ENCODE measurements at regions not wholly inside any gene's neighbourhood (a gene's known extent, or its start where the extent isn't known, plus 50 kb on each side); places are given as distances from the start of the nearest gene placed in this dataset.
"Not testable (repeated sequence)": the region's sequence is repeated elsewhere in the genome, so short reads cannot be mapped to it uniquely, and the experiment has no call there.

- DNase-seq (ENCODE audit: low read depth), result no peak
Measured at GRCh38 chr5:62886603-62887315, 308.1 kb downstream of the LRRC70 start.

- not testable (repeated sequence) for DNase-seq (ENCODE audit: low read depth)
Measured at GRCh38 chr5:62837330-62837729, 258.7 kb downstream of the LRRC70 start.

- no peak for DNase-seq (ENCODE audit: low read depth)
Measured at GRCh38 chr5:62829604-62829986, 251.0 kb downstream of the LRRC70 start.

- no peak for DNase-seq (ENCODE audit: low read depth)
Measured at GRCh38 chr5:62828742-62829603, 250.4 kb downstream of the LRRC70 start.

- no peak for DNase-seq (ENCODE audit: low read depth)
Measured at GRCh38 chr5:62825623-62826220, 247.1 kb downstream of the LRRC70 start.

GRCh38 chr5:62824936-62825335 lies 246.3 kb downstream of the LRRC70 start:
- no peak for DNase-seq (ENCODE audit: low read depth)

- not testable (repeated sequence) for DNase-seq (ENCODE audit: low read depth)
Measured at GRCh38 chr5:62817043-62817442, 238.4 kb downstream of the LRRC70 start.

- no peak for DNase-seq (ENCODE audit: low read depth)
Measured at GRCh38 chr5:62814991-62815390, 236.4 kb downstream of the LRRC70 start.

GRCh38 chr5:62812621-62813255 lies 234.1 kb downstream of the LRRC70 start:
- DNase-seq (ENCODE audit: low read depth), result no peak

- not testable (repeated sequence) for DNase-seq (ENCODE audit: low read depth)
Measured at GRCh38 chr5:62804819-62805218, 226.2 kb downstream of the LRRC70 start.

GRCh38 chr5:62795926-62796325 lies 217.3 kb downstream of the LRRC70 start:
- DNase-seq (ENCODE audit: low read depth), result no peak

- no peak for DNase-seq (ENCODE audit: low read depth)
Measured at GRCh38 chr5:62794456-62794855, 215.8 kb downstream of the LRRC70 start.

GRCh38 chr5:62791059-62791458 lies 212.4 kb downstream of the LRRC70 start:
- DNase-seq (ENCODE audit: low read depth), result no peak

GRCh38 chr5:62790348-62790747 lies 211.7 kb downstream of the LRRC70 start:
- no peak for DNase-seq (ENCODE audit: low read depth)

GRCh38 chr5:62786099-62786498 lies 207.5 kb downstream of the LRRC70 start:
- no peak for DNase-seq (ENCODE audit: low read depth)

GRCh38 chr5:62785588-62785987 lies 207.0 kb downstream of the LRRC70 start:
- DNase-seq (ENCODE audit: low read depth), result no peak

GRCh38 chr5:62783374-62784057 lies 204.9 kb downstream of the LRRC70 start:
- no peak for DNase-seq (ENCODE audit: low read depth)

- DNase-seq (ENCODE audit: low read depth), result no peak
Measured at GRCh38 chr5:62780888-62781287, 202.3 kb downstream of the LRRC70 start.

GRCh38 chr5:62780230-62780629 lies 201.6 kb downstream of the LRRC70 start:
- DNase-seq (ENCODE audit: low read depth), result no peak

- peak; percentile 41 for DNase-seq (ENCODE audit: low read depth)
Measured at GRCh38 chr5:62779010-62779422, 200.4 kb downstream of the LRRC70 start.

GRCh38 chr5:62778316-62779009 lies 199.8 kb downstream of the LRRC70 start:
- no peak for DNase-seq (ENCODE audit: low read depth)

All from fibroblast of the conjunctiva (primary cell).